Pancreas (tissue), 10 donors: ENCODE measurements at regions not wholly inside any gene's neighbourhood (a gene's known extent, or its start where the extent isn't known, plus 50 kb on each side); places are given as distances from the start of the nearest gene placed in this dataset.
A peak's percentile ranks its signal among the peaks of the same experiment; 100 is the strongest.

ENCODE experiments used
- ATAC-seq, 4 donors: fragments of 200-7000 bp; cut with Tn5 transposase; one replicate each; pipeline versions ENCODE4 v1.8.0 to v1.9.1; 2020; ENCODE audit warnings: mild to moderate bottlenecking in 4 of 4, moderate library complexity in 4 of 4
- DNase-seq, 6 donors: peaks; one replicate each; pipeline ENCODE4 v3.0.0-alpha.2; 2020
- FAIRE-seq: peaks from 2 replicates; lab custom pipeline; 2012; peaks lifted over from hg19 to GRCh38; lab: Jason Lieb, UNC
- H3K27ac ChIP-seq, 4 donors: fragments of 200-600 bp; sonication (generic); 1 replicate in 3 of 4; 2 replicates in 1 of 4; pipeline versions ENCODE4 v1.5.0 to v1.8.0; 2020
- H3K27me3 ChIP-seq, 4 donors: fragments of 200-600 bp; one replicate each; pipeline ENCODE4 v1.8.0; 2021
- H3K36me3 ChIP-seq, 3 donors: fragments of 200-600 bp; sonication (generic) in 1 of 3; one replicate each; pipeline versions ENCODE4 v1.5.0 to v1.8.0; 2020 to 2021
- H3K4me1 ChIP-seq, 3 donors: fragments of 200-600 bp; one replicate each; pipeline ENCODE4 v1.8.0; 2021
- H3K4me3 ChIP-seq, 4 donors: fragments of 200-600 bp; sonication (generic) in 2 of 4; one replicate each; pipeline versions ENCODE4 v1.5.0 to v1.8.0; 2020 to 2021
- H3K9me3 ChIP-seq, 4 donors: fragments of 200-600 bp; one replicate each; pipeline ENCODE4 v1.8.0; 2021
- WGBS, 2 donors: extraction: QIAGEN DNeasy Blood & Tissue Kit; methylation state at CpG; one replicate each; pipeline ENCODE4 v1.1.7; 2013; 5-methylcytosine and 5-hydroxymethylcytosine counted together
- intact Hi-C, 3 donors: fragments of 100-400 bp; cut with DNase I; formaldehyde crosslinking; loops; one replicate each; pipeline versions ENCODE4 v1.11.1 to v1.14.2; 2022
- TF ChIP-seq, protein P1 (sequence below), 4 donors: fragments of 200-600 bp; sonication (generic) in 3 of 4; IDR thresholded peaks; one replicate each; pipeline versions ENCODE4 v1.5.0 to v1.8.0; 2021; ENCODE audit warnings: antibody characterized with exemption in 4 of 4
- donor health status: healthy with polysubstance abuse.
- donor health status: DM: no; HTN: no; CAD: no; lungs with moderate emphysema.
- donor health status: DM: no; HTN: no; CAD: no.
- donor health status: control.
- donor health status: control.
- donor health status: Bipolar disorder and iron deficiency.
- donor health status: DM: yes; HTN: yes; CAD: no.
- donor health status: DM: no; HTN: no; CAD: no.
- donor health status: DM: no; HTN: no; CAD: no.
- donor health status: DM: yes; HTN: yes; CAD: no.

DNA sequence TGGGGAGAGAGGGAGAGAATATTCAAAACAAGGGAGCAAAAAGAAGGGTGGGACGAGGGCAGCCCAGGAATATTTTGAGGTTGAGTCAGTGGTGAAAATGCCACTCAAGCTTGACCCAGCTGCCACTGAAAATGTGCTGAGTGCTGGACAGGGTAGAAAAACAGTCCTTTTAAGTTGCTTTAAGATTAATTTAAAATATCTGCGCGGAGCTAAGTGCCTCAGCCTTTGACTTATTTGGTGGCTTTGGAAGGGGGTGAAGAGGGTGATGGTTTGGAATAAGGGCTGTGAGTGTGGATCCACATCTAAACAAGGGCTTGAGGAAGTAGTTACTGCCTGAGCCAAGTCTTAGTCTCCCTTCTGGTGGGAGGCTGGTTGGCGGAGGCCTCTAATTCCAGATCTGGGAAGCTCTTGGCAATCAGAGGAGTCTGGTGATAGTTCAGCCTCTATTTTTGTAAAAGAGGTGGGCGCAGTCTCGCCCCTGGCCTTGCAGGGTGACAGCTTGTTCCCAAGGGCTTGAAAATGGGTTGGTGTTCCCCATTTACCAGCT, 280.8 kb upstream of the ROPN1 start:
- intact Hi-C loops, result no loop called here
- no peaks in the 10 kb centered on the region for H3K4me1 ChIP-seq
- no peaks in the 10 kb centered on the region for H3K27me3 ChIP-seq
- ATAC-seq (peak in 2 of 4 donors; percentile 27 to 55), DNase-seq (no peak), FAIRE-seq (no peak)
- H3K9me3 ChIP-seq, result no peaks in the 10 kb centered on the region
- TF ChIP-seq, protein P1, sequence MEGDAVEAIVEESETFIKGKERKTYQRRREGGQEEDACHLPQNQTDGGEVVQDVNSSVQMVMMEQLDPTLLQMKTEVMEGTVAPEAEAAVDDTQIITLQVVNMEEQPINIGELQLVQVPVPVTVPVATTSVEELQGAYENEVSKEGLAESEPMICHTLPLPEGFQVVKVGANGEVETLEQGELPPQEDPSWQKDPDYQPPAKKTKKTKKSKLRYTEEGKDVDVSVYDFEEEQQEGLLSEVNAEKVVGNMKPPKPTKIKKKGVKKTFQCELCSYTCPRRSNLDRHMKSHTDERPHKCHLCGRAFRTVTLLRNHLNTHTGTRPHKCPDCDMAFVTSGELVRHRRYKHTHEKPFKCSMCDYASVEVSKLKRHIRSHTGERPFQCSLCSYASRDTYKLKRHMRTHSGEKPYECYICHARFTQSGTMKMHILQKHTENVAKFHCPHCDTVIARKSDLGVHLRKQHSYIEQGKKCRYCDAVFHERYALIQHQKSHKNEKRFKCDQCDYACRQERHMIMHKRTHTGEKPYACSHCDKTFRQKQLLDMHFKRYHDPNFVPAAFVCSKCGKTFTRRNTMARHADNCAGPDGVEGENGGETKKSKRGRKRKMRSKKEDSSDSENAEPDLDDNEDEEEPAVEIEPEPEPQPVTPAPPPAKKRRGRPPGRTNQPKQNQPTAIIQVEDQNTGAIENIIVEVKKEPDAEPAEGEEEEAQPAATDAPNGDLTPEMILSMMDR (IDR thresholded peaks at IDR 0.05), result no peak
- H3K4me3 ChIP-seq, result no peak overlapping the region
- H3K36me3 ChIP-seq, result no peaks in the 10 kb centered on the region
- no peak overlapping the region for H3K27ac ChIP-seq
- 70 to 76% methylated on average over 6 of the region's 6 CpGs for WGBS, 2 donors

DNA sequence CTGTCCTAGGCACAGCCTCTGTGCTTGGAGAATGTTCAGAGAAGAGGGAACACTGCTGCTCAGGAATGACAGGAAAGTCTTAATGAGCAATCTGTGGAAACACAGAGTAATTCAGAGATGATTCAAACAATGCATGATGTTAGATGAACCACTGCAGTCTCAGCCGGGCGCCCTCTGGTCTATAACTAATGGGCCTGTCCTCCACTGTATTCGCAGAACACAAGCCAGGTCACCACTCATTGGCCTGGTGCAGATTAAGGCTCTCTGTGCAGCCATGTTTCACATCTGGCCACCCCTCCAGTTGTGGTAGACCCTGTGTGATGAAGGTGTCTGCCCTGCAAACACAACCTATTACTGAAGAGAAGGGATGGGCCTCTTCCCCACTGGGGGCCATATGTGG, 281.7 kb upstream of the ROPN1 start:
- Histone ChIP-seq H3K4me3 (no peak overlapping the region), H3K4me1 (no peaks in the 10 kb centered on the region), H3K36me3 (no peaks in the 10 kb centered on the region), H3K27me3 (no peaks in the 10 kb centered on the region), H3K27ac (no peak overlapping the region), H3K9me3 (no peaks in the 10 kb centered on the region)
- ATAC-seq (peak in 1 of 4 donors; percentile 32), FAIRE-seq (no peak), DNase-seq (no peak)
- intact Hi-C loops, result no loop called here
- TF ChIP-seq, protein P1 (IDR thresholded peaks at IDR 0.05), result no peak
- WGBS, 2 donors, result 93 to 96% methylated on average over 3 of the region's 3 CpGs

DNA sequence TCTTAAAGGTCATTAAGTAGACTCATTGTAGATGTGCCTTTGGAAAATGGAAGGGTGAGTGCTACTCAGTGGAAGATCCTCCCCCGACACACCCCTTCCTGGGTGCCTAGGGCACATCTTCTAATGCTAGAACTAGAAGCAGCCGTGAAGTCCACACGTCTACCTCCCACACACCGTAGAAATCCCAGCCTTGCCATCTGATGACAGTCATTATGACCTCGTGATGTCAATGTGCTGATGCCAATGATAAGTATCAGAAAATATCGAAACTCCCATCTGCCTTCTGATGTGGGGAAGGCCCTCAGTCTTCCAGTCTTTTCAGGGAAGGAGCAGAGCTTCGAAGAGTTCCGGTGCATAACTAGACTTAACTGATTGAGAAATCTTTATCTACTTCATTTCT, 282.1 kb upstream of the ROPN1 start:
- no peaks in the 10 kb centered on the region for H3K9me3 ChIP-seq
- TF ChIP-seq, protein P1 (IDR thresholded peaks at IDR 0.05), result no peak
- FAIRE-seq (no peak), DNase-seq (no peak), ATAC-seq (no peak)
- no peak overlapping the region for H3K27ac ChIP-seq
- no peaks in the 10 kb centered on the region for H3K36me3 ChIP-seq
- intact Hi-C loops, result no loop called here
- no peaks in the 10 kb centered on the region for H3K27me3 ChIP-seq
- no peak overlapping the region for H3K4me3 ChIP-seq
- no peaks in the 10 kb centered on the region for H3K4me1 ChIP-seq
- WGBS, 2 donors, result 91 to 93% methylated on average over 8 of the region's 8 CpGs

DNA sequence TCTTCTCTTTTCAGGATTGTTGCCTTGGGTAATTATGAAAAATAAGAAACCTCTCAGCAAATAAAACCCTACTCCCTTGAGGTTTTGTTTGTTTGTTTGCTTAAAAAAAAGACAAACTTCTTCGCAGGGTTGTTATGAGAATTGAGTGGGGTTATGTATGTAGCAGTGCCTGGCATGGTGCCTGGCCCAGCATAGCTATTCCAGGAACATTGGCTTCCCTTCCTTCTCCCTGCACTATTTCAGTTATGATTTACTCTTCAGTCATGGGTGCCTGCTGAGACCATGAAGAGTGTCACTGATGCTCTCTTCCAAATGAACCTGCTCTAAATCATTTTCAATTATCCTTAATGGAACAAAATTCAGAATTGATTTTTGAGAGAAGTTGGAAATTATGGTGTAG, 283.5 kb upstream of the ROPN1 start:
- Histone ChIP-seq H3K36me3 (no peaks in the 10 kb centered on the region), H3K4me1 (no peaks in the 10 kb centered on the region), H3K27ac (no peak overlapping the region), H3K27me3 (no peaks in the 10 kb centered on the region), H3K4me3 (no peak overlapping the region), H3K9me3 (no peaks in the 10 kb centered on the region)
- TF ChIP-seq, protein P1 (IDR thresholded peaks at IDR 0.05), result no peak
- ATAC-seq (no peak), FAIRE-seq (no peak), DNase-seq (no peak)
- 63 to 70% methylated on average over 1 of the region's 1 CpG for WGBS, 2 donors
- intact Hi-C loops, result no loop called here

DNA sequence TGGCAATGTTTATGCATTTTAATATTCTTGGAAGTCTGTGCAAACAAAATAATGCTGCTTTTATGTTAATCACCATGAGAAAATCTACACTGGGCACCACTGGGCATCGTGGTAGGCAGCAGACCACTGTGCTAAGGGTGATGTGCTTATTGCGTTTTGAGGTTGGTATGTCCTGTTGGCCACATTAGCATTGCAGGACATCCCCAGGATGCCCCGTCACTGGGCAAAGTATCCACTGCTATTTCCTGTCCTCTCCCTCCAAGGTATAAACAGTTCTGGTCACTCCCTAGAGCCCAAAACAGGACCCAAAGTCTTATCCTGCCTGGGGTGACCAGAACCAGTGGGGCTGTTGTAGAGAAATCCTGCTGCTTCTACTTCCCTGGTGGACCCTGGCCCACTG, 284.2 kb upstream of the ROPN1 start:
- WGBS, 2 donors, result 78 to 82% methylated on average over 3 of the region's 3 CpGs
- Histone ChIP-seq H3K9me3 (no peaks in the 10 kb centered on the region), H3K27ac (peak overlapping the region in 1 of 4 donors; percentile 12), H3K4me1 (no peaks in the 10 kb centered on the region), H3K36me3 (no peaks in the 10 kb centered on the region), H3K27me3 (no peaks in the 10 kb centered on the region), H3K4me3 (no peak overlapping the region)
- DNase-seq (no peak), ATAC-seq (no peak), FAIRE-seq (no peak)
- intact Hi-C loops, result no loop called here
- TF ChIP-seq, protein P1 (IDR thresholded peaks at IDR 0.05), result no peak
